Sigmoid colon (tissue), 4 donors: ENCODE measurements at regions not wholly inside any gene's neighbourhood (a gene's known extent, or its start where the extent isn't known, plus 50 kb on each side); places are given as distances from the start of the nearest gene placed in this dataset.

Experiments used
- CTCF ChIP-seq, 4 experiments: fragments of 450-650 bp in 3 of 4; fragments of 200-600 bp in 1 of 4; IDR thresholded peaks; one replicate each; pipeline ENCODE4 v1.5.1; 2016 to 2019; ENCODE audit warnings: antibody characterized with exemption in 4 of 4, mild to moderate bottlenecking in 3 of 4, moderate library complexity in 2 of 4
- EP300 ChIP-seq, 4 donors: sonication (generic); formaldehyde crosslinking; IDR thresholded peaks; one replicate each; pipeline ENCODE4 v1.6.1; 2017; ENCODE audit warnings: antibody characterized with exemption in 4 of 4
- POLR2A ChIP-seq, 2 donors: fragments of 450-650 bp; IDR thresholded peaks; one replicate each; pipeline ENCODE4 v1.6.1; 2016; ENCODE audit warnings: antibody characterized with exemption in 2 of 2, mild to moderate bottlenecking in 2 of 2, moderate library complexity in 2 of 2

- TF ChIP-seq POLR2A (IDR thresholded peaks at IDR 0.05) (no peak), CTCF (IDR thresholded peaks at IDR 0.05) (no peak), EP300 (IDR thresholded peaks at IDR 0.05) (no peak)
Observed at GRCh38 chr2:37855283-37856041, 69.6 kb upstream of the RMDN2 start.
